Pons (tissue), 1 donor: ENCODE measurements at regions not wholly inside any gene's neighbourhood (a gene's known extent, or its start where the extent isn't known, plus 50 kb on each side); places are given as distances from the start of the nearest gene placed in this dataset.

ENCODE experiments used
- DNase-seq: peaks from one replicate; pipeline ENCODE4 v3.0.0-alpha.2; 2016; ENCODE audit warnings: low spot score

DNA sequence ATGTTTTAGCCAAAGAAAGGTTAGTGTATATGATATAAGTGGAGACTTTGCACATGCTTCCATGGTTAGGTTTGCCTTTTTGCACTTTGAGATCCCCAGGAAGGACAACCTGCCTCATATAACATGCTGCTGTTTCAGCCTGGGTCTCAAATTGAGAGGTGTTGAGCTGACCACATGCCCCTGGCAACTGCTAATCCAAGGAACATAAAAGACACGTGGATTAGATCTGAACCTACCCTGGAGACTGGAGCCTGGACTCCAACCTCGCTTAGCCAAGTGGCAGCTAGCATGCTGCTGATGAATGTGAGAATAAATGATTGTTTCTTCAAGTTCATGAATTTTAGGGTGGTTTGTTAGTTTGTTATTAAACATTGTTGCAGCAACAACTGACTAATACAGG is 301.8 kb upstream of the TBC1D5 start:
- DNase-seq: no peak

DNA sequence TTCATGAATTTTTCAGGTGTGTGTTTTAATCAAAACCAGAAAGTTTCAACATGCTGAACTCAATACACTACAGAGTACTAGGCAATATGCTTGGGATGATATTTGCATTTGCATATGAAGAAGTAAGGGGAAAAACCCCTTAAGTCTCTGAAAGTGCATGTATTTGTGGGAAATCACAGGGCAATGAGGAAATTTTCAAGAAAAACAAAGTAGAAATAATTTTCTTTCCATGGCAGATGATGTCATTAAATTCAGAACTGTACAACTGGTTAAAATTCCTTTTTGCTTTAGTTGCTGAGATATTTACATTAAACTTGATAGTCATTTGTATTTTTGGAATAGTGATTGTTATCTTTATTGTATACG is 294.0 kb upstream of the TBC1D5 start:
- DNase-seq: no peak

DNA sequence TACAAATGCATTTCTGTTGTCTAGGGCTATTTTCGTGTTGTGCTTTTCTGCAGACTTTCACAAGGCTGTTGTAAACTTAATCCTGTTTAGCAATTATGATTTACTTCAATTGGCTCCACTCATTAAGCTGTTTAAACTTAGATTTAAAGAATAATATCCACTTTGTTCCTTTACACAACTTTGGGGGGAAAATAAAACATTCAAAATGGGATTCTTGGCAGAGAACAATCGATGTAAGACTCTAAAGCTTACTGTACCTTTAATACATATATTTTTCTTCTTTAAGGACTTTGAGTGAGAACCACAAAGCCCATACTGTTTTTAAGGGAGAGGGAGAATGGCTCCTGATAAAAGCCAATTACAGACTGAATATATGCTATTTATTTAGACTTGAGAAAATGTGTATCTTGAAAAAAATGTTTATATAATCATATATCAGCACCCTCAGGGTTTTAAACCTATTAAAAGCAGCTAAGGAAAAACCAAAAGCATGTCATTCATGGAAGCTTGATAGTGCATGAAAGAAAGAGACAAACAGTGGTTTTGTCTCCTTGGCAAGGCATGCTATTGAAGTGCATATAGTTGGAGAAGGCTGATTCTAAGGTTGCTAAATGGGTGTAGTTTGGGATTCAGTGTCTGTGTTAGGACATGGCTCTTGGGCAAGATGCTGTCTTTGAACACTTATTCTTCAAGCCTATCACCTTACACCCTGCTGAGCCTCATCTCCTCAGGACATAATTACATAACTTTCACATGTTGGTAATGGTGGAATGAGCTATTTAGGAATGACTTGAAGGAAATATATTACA is 293.4 kb upstream of the TBC1D5 start:
- DNase-seq: no peak

DNA sequence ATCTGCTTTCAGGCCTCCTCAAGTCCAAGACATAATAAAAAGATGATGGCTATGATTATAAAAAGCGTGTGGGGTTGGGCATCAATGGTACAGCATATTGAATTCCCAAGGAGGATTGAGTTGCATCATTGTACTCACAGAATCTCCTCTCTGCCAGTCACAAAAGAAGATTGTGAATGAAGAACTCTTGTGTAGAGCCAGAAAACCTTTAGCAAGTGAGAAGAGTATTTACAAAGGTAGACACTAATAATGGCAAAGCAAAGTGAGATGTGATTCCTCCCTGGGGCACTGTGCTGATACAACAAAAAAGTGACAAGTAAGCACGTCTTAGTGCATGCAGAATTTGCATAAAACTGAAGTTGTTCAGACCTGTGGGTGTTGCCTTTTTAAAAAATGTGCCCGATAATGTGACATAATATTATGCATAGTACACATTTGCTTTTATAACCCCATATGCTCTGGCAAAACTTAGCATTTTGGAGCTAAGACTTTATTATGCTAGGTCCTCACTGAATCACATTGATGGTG is 291.2 kb upstream of the TBC1D5 start:
- no peak for DNase-seq

DNA sequence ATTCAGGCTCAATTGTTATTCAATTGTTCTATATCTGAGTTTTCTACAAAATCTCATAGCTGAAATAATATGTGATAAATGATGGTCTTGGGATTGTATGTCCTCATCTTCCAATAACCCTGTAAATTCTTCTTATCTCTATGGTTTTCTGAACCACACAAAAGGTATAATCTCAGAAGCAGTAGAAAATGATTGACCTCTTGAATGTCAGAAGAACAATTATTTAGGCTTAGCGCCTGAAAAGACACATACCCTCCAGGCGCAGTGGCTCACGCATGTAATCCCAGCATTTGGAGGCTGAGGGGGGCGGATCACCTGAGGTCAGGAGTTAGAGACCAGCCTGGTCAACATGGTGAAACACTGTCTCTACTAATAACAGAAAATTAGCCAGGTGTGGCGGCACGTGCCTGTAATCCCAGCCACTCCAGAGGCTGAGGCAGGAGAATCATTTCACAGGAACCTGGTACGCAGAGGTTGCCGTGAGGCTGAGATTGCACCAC is 288.0 kb upstream of the TBC1D5 start:
- DNase-seq: no peak

DNA sequence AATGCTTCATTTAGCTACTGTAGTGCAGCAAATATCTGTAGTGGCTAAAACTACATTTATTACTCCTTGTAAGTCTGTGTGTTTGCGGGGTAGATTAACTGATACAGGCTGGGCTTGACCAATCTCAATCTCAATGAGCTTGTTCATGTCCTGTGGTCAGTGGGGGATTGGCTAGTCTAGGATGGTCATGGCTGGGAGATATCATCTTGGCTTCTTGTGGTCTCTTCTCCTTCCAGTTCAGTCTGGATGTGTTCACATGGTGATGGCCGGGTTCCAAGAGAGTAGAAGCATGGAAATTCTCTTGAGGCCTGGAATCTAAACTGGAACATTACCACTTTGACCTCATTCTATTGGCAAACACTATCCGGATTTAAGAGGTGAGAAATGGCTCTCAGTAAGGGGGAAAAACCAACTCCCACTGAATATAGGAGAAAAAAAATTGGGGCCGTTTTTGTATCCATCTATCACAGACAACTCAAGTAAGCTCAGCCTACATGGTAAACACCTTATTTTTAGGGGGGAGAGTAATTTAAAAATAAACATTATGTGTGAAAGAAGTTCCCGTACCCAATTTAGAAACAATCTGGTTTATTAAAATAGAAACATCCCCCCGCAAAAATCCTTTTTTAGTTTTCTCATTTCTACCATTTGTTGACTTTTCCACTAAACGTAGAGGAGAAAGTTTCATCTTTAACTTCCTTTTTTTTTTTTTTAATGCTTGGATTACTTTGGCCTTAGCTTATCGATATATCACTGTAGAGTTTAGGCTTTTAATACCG is 284.9 kb upstream of the TBC1D5 start:
- no peak for DNase-seq

DNA sequence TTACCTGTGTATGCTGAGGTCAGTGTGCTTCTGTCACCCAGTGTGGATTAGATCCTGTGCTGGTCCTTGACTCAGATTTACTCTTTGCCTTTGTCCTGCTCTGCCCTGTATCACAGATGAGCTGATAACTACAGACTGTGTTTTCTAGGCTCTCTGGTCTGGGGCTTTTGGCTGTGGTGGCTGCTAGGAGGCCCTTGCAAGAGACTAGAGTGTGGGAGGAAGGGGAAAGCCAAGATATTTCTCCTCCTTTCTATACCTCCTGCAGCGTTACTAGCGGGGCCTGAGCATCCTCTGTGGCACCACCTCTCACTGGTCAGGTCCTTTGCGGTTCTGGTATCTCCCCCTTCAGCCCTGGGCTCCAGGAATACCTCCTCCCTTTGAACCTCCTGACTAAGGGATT is 282.3 kb upstream of the TBC1D5 start:
- no peak for DNase-seq

DNA sequence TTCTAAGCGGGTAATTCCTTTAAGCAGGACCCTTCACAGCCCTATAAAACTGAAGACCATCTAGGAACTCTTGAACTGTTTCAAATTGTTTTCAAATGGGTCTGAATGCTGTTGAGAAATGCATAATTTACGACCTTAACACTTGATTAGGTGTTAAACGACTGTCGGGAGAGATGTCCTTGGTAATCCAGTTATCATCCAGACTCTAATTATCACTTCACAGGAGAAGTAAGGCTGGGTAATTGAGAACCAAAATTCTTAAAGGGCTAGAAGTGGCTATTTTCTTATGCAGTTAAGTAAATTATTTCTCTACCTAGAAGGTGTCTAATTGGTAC is 276.7 kb upstream of the TBC1D5 start:
- no peak for DNase-seq

DNA sequence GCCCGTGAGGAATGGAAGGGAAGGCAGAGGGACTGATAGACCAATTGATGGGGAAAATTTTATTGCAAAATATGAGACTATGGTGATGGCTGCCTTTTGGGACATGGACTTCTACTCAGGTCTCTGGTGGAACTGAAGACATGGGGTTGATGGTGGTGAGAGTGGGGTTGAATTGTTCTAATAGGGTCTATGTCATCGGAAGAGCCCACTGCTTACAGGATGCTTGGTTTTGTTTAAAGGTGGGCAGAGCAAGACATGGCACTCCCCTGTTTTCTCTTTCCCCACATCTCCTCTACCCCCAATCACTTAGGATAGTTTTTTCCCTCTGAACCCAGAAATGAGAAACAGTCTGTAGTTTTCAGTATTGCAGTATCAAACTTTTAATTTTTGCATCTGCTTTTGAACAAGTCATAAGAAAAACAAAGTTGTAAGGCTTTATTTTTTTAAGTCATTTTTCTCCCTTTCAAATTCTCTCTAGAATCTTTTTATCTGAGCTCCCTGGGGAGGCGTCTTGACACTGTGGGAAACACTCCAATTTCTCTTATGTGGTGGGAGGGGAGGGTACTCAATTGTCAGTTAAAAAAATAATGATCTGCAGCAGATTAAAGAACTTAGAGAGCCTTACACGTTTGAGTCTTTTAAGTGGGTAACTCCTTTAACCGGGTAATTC is 276.2 kb upstream of the TBC1D5 start:
- DNase-seq: no peak

DNA sequence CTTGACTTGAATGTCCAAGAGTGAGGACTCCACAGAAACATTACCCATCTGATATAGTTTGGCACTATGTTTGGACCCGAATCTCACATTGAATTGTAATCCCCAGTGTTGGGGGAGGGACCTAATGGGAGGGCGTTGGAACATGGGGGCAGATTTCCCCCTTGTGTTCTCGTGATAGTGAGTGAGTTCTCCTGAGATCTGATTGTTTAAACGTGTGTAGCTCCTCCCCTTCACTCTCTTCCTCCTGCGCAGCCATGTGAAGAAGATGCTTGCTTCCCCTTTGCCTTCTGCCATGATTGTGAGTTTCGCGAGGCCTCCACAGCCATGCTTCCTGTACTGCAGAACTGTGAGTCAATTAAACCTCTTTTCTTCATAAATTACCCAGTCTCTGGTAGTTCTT is 273.9 kb upstream of the TBC1D5 start:
- DNase-seq: no peak

DNA sequence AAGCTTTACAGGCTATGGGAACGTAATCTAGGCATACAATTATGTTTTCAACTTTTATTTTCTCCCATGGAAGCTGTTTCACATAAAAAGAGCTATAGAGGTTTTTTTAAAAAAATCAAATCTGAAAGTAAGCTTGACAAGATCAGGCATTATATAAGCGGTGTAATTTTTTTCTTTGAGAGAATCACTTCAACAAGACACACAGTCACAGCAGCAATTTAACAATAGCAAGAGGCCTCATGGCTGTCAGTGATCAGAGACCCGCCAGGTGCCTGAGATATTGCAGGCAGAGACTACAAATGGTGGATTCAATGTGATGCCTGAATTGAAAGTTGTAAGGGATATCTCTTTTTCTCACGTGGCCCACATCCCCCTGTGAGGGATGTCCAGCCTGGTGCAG is 270.5 kb upstream of the TBC1D5 start:
- no peak for DNase-seq

DNA sequence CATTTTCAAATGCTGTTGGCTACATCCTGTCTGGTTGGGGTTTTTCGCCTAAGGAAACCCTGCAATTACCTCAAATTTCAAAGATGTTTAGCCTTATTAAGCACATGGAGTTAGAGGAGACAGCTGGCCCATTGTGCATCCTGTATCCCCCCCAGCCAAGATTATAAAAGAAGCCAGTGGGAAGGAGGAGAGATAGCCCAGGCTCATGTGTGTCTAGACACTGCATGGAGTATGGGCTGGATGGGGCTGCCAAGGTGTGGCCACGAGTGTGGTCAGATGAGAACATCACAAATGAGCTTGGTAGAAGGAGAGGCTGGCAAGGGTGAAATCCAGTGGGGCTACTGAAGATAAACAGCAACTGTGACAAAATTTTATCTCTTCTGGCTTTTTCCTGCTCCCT is 270.0 kb upstream of the TBC1D5 start:
- no peak for DNase-seq

DNA sequence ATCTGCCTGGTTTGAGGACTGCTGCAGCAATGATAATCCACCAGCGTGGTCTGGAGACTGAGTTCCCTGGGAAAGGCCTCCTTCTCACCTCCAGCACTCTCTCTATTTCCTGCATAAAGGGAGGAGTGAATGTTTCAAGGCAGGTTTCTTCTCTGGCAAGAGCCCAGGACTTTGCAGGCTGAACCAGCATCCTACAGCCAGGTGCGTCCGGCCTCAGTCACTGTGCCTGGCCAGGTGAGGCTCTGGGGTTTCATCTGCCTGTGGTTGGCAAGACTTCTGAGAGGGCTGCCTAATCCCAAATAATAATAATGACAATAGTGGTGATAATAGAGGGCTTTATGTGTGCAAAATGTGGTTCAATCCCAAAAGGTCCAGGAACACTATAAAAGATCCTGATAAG is 269.0 kb upstream of the TBC1D5 start:
- DNase-seq: no peak

DNA sequence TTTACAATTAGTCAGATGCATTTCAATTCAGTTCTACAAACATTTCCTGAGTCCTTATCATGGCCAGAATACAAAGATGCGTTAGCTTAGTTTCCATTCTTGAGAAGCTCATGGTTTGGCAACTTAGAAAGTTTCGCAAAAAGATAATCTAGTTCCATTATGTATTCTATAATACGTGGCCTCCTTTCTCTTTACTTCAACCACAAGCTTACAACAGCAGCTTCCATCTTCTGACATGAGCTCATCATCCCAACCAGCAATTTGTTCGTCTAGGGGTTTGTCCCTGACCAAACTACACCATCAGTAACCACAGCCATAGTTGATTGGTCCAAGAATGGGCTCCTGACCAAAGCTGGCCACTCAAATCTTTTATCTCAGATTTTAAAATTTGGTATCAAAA is 267.6 kb upstream of the TBC1D5 start:
- DNase-seq: no peak

DNA sequence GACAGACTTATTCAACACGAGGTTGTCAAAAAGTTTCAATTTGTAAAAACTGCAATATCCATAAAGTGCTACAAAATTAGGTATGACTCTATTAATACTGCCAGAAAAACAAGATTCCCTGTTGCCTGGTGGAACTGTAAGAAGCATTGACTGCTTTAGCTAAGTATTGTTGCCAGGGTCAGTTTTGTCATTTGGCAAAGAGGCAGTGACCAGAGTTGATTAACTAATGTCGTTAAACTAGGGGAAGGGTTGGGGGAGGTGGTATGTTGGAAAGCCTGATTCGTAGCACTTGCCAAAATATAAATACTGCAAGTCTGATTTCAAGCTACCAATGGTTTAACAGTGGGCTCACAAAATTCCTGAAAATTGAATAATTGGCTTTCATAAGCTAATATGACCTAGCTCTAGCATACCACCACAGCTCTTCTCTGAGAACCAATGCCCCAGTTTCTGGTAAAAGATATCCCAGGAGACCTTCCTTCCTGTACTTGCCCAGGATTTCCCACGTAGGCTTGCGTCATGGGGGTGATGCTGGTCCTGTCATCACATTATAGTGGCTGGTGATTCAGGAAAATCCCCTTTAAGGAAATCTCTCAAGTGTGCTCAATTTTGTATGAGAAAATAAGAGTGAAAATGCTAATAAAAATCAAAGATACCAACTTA is 266.4 kb upstream of the TBC1D5 start:
- DNase-seq: no peak

DNA sequence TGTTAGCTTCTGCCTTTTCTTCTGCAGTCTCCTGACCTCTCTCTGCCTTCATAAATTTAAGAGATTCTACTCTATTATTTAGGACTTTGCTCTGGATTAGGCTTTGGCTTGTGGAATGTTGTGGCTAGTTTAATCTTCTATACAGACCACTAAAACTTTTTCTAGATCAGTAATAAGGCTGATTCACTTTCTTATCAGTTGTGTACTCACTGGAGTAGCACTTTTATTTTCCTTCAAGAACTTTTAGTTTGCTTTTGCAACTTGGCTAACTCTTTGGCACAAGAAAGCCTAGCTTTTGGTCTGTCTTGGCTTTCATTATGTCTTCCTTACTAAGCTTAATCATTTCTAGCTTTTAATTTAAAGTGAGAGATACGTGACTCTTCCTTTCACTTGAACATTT is 265.5 kb upstream of the TBC1D5 start:
- DNase-seq: no peak

DNA sequence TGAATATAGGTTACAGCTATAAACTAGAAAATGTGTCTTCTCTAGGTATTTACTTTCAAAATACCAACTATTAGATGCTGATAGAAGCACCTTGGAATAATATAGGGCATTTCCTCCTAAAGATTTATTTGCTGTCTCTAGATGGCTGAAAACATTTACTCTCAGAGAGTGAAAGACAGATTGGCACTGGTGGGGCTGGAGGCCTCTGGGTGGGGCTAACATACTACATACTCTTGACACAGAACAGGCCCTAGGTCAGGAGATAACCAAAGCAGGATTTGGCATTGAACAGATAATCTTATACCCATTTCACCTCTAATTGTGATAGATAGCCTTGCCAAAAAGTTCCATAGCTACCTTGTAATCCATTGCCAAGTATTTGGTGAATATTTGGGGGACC is 253.3 kb upstream of the TBC1D5 start:
- DNase-seq: no peak

DNA sequence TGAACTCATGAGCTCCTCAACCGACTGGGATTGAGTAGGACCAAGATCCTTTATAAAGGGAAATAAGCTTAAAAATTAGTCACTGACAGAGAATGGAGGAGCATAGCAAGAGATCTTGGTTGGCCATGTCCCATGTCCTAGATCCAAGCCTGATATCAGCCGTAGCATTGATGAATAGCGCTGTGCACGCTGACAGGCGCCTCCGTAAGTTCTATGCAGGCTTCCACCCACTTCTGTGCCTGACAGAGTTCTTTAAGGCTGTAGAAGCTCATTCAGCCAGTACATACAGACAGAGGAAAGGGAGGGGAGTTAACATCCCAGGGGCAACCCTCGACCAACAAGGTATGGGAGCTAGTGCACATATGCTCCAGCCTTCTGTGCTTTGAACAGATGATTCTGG is 251.7 kb upstream of the TBC1D5 start:
- DNase-seq: no peak

DNA sequence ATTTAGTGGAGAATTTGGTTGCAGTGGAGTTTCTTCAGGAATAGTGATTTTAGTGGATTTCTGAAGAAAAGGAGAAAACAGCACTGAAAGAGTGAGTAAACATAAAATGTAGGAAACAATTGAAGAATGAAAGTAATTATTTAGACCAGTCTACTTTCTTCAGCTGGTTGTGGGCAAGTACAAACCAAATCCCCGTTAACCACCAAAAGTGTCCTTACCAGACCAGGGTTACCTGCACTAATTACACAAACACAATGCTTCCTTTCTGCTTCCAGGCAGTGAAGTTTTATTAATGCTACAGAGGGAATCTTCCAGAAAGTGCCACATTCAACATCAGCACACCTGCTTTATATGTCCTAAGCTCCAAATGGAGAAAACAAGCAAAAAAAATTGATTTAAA is 248.0 kb upstream of the TBC1D5 start:
- DNase-seq: no peak

DNA sequence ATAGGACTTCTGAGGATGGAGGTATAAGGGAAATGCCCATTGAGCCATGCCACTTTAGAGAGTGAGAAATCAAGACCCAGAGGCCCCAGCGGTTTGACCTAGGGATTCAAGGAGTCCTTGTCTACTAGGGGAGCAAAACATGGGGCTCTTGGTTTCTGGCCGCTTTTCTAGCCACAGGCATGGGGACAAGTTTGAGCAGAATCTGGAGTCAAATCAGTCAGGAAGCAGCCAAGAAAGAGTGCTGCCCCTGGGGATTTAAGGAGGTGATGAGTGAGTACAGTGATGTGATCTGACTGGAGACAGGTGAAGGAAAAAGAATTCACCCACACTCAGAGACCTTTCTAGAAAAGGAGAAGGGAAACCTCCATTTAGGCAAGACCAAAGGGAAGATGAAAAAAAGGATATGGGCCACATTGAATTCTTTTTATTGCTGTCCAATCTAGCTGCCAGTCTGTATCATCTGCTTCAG is 244.0 kb upstream of the TBC1D5 start:
- DNase-seq: no peak

DNA sequence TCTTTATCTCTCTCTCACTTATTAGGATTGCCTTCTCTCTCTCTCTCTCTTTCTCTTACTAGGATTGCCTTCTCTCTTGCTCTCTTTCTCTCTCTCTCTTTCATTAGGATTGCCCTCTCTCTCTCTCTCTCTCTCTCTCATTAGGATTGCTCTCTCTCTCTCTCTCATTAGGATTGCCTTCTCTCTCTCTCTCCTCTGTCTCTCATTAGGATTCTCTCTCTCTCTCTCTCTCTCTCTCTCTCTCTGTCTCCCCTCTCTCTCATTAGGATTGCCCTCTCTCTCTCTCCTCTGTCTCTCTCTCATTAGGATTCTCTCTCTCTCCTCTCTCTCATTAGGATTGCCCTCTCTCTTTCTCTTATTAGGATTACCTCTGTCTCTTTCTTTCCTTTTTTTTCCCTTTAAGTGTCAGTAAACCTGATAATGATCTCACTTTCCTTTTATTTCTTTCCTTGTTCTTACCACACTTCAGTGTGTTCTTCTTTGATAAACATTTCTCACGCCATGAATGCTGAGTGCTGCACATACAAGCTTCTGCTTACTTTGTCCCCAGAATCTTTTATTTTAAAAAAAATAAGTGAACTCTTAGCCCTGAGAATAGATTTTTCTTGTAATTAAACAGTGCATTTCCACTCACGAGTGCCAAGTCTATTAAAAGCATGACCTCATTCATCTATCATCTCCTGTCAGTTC is 243.4 kb upstream of the TBC1D5 start:
- no peak for DNase-seq

DNA sequence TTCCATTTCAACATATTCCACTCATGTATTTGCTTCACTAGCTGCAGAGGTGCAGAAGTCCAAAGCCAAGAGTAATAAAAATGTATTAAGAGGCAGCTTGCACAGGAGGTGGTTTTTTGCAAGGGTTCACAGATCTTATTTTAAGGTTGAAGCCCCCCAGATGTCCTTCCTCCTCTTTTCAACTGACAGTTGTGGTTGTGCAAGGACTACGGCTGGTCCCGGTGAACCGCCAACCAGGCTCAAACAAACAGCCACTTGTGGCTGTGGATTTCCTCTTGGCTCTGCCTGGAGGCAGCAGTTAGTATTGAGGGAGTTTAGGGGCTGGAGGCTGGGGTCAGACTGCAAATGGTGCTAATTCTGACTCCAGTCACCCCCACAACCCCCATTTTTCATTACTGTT is 240.7 kb upstream of the TBC1D5 start:
- DNase-seq: no peak
